GM19463 (cell line): ENCODE measurements at regions not wholly inside any gene's neighbourhood (a gene's known extent, or its start where the extent isn't known, plus 50 kb on each side); places are given as distances from the start of the nearest gene placed in this dataset.
"Not testable (repeated sequence)": the region's sequence is repeated elsewhere in the genome, so short reads cannot be mapped to it uniquely, and the experiment has no call there.

ENCODE experiments used
- ATAC-seq: cut with Tn5 transposase; IDR thresholded peaks from one replicate; pipeline ENCODE4 v1.9.1; 2021; ENCODE audit warnings: mild to moderate bottlenecking, moderate library complexity; ENCODE audit not compliant: unreplicated experiment

DNA sequence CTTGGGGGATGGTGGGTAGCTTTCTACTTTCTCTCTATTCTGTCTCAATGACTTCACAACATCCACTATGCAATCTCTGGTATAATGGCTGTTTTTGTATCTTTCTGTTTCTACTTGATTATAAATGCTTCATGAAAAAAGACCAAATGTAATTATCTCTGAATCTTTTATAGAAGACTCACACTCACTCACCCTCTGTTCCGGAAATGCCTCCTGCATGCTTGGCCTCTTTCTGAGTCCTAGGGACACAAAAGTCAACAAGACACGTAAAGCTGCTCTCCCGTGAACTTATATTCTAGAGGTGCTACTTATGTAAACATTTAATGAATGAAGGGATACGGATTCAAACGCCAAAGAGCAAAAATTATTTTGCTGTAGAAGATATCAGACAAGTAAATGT, 502.2 kb upstream of the SOX11 start:
- ATAC-seq: no peak

- ATAC-seq: no peak
Measured at GRCh38 chr2:5195636-5196035, 496.5 kb upstream of the SOX11 start.

GRCh38 chr2:5203134-5203755, 488.9 kb upstream of the SOX11 start:
- no peak for ATAC-seq

DNA sequence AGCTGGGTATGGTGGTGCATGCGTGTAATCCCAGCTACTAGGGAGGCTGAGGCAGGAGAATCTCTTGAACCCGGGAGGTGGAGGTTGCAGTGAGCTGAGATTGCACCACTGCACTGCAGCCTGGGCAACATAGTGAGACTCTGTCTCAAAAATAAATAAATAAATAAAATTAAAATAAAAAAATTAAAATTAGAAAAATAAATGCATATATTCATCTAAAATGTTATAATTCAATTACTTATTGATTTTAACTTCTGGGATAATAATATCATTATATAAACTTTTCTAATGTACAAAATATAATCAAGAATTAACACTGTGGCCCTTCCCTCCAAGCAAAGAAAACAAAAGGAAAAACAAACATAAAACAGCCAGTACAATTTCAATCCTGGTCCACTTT, 485.4 kb upstream of the SOX11 start:
- ATAC-seq: not testable (repeated sequence)

DNA sequence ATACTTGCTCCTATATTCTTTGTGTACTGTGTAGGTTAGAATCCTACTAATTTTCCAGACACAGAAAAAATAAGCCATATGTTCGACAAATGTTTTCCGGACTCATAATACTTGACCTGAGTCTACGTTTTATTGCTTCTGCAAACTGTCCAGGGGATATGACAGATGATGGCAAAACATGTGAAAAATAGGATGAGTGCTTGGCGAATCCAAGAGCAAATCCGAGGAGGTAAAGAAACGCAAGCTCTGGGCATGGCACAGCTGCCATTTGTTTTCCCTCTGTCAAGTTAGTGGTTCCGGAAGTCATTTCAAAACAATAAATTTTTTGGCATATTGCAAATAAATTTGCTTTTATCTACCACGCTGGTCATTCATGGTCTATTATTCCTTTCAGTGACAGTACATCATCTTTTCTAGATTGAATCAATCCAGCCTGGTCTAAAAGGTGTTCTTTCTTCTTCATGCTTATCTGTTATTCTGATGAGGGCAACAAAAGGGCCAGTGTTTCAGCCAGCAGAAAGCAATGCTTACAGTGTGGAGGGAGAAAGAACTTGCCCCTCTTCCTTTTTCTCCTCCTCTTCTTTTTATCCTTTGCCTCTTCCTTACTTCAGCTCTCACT, 476.1 kb upstream of the SOX11 start:
- no peak for ATAC-seq

DNA sequence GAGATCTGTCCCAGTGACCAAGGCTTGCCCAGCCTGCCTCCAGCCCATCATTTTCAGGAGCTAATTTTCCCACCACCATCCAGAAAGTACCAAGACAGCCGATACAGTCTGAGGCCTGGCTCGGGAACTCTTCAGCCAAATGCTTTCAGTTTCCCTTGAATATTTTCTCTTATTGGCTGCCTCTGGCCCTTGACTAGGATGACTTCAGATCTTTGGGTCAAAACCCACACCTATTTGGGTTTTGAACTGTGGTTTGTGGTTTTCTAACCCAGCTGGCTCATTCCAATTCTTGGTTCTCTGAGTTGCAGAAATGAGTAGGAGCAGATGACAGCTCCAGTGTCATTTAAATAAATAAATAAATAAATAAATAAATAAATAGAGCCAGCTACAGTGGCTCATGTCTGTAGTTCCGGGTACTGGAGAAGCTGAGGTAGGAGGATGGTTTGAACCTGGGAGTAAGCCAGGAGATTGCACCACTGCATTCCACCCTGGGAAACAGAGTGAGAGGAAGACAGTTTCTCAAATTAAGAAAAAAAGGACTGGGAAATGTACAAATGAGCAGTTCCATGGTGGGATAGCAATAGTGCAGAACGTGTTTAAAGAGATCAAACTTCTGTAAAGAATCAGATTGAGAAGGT, 465.0 kb upstream of the SOX11 start:
- ATAC-seq: no peak

DNA sequence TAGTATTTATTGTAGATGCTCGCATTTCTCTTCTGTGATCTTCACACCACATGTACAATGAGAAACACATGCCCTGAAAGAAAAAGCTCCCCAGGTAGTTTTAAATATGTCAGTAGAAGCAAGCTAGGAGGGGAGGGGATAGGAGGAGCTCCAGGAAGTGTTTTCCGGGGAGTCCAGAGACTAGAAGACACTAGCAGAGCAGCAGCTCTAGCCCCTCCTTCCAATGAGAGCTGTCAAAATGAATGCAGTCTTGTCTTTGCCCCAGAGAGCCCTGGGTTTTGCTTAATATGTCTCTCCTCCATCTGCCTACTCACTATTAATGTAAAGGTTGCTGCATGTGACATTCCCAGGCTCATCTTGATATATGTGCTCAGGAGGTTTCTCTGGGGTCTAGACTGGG, 462.6 kb upstream of the SOX11 start:
- ATAC-seq: no peak

DNA sequence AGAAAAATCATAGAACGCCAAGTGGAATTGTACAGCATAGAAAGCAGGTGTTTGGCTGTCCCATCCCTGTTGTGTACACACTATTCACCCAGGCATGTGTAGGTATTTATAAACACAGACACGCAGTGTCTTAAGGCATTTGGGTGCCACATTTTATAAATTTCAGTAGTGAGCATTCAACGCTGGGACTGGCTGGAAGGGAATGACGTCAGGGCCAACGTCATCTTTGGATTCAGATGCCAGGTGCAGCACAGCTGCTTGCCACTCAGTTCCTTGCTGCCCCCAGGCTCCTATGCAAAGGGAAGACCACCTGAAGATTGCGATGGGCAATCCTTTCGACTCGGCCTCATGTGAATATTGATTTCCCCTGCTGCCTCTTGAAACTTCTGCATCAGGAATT, 461.7 kb upstream of the SOX11 start:
- ATAC-seq: no peak

DNA sequence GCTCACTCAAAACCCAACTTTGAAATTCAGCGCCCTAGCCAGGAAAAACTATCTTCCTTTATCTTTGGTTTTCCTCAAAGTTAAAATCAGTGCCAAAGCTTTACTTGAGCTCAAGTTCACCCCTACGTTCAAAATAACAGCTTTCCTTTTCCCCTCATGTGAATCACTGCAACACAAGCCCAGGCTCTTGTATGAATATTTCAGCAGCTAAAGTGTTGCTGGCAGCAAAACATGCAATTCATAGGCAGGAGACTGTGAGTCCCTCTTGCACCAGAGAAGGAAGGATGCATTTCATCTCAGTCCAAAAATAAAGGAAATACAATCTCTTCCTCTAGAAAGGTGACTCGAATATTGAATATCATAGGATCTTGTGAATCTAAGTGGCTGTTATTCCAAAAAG, 461.3 kb upstream of the SOX11 start:
- ATAC-seq: no peak

- ATAC-seq: no peak
Measured at GRCh38 chr2:5231287-5231686, 460.9 kb upstream of the SOX11 start.

- no peak for ATAC-seq
Measured at GRCh38 chr2:5234563-5234962, 457.6 kb upstream of the SOX11 start.

GRCh38 chr2:5235701-5236100, 456.5 kb upstream of the SOX11 start:
- ATAC-seq: no peak

- no peak for ATAC-seq
Measured at GRCh38 chr2:5236249-5236648, 455.9 kb upstream of the SOX11 start.

- ATAC-seq: no peak
Measured at GRCh38 chr2:5242751-5243150, 449.4 kb upstream of the SOX11 start.

GRCh38 chr2:5250482-5250881, 441.7 kb upstream of the SOX11 start:
- no peak for ATAC-seq

GRCh38 chr2:5253263-5253662, 438.9 kb upstream of the SOX11 start:
- no peak for ATAC-seq

GRCh38 chr2:5254791-5255332, 437.3 kb upstream of the SOX11 start:
- no peak for ATAC-seq

DNA sequence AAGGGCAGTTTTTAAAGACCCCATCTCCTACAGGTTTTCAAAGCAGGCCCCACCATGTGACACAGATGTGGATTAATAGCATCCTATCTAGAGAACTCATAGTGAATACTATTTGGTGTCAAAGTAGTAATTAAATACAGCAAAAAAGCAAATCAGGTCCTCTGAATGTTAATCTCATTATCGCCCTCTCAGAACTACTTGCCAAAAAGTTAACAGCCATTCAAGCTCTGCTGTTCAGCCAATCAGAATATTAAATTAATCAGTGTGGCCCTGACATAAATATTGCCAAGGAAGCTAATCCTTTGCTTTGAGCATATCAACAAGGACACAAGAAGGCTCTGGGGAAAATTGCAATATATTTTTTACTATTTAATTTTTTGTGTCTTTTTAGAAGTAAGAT, 428.9 kb upstream of the SOX11 start:
- ATAC-seq: no peak

DNA sequence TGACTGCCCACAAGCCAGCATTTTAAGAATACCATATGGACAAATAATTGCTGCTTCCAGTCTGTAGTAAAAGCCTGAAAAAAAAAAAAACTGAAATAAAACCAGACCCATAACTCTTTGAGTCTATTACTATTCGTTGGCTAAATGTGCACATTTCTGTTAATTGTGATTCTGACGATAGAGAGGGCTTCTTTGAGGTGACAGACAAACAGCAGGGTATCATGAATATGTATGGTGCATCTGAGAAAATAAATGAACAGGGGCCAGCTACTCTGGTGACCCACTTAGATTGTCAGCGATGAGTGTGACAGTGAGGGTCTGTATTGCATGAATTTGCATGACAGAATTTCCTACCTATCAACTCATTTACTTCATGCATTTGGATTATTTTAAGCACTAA, 427.8 kb upstream of the SOX11 start:
- no peak for ATAC-seq

GRCh38 chr2:5285061-5285460, 407.1 kb upstream of the SOX11 start:
- ATAC-seq: no peak

GRCh38 chr2:5285872-5286769, 406.1 kb upstream of the SOX11 start:
- no peak for ATAC-seq
